Anterior cingulate cortex (tissue), 58 donors: ENCODE measurements at regions not wholly inside any gene's neighbourhood (a gene's known extent, or its start where the extent isn't known, plus 50 kb on each side); places are given as distances from the start of the nearest gene placed in this dataset.
"Not testable (repeated sequence)": the region's sequence is repeated elsewhere in the genome, so short reads cannot be mapped to it uniquely, and the experiment has no call there.

ENCODE experiments used
- DNase-seq, 58 donors: peaks; one replicate each; lab custom pipeline; 2025; lab: John Stamatoyannopoulos, UW

DNA sequence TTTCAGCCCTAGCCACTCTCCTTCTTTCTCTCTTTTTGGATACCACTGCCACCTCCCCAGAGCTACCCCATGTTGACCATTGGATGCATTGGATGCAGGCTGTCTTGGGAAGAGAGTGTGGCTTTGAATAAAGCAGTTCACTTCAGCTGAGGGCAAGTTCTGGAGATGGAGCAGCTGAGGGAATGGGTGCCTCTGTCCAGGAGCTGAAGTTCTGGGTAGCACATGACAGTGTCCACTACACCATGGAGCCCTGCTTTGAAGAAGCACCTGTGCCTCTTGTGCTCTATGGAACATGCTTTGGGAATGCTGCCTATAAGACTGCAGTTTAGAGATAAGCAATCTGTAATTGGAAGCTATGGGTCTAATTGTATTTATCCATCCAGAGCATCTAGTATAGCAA, 1028.7 kb downstream of the TYW1 start:
- DNase-seq, result no peak

GRCh38 chr7:68030530-68030929, 1033.9 kb downstream of the TYW1 start:
- no peak for DNase-seq

- DNase-seq, result no peak
Measured at GRCh38 chr7:68031180-68031943, 1034.7 kb downstream of the TYW1 start.

DNA sequence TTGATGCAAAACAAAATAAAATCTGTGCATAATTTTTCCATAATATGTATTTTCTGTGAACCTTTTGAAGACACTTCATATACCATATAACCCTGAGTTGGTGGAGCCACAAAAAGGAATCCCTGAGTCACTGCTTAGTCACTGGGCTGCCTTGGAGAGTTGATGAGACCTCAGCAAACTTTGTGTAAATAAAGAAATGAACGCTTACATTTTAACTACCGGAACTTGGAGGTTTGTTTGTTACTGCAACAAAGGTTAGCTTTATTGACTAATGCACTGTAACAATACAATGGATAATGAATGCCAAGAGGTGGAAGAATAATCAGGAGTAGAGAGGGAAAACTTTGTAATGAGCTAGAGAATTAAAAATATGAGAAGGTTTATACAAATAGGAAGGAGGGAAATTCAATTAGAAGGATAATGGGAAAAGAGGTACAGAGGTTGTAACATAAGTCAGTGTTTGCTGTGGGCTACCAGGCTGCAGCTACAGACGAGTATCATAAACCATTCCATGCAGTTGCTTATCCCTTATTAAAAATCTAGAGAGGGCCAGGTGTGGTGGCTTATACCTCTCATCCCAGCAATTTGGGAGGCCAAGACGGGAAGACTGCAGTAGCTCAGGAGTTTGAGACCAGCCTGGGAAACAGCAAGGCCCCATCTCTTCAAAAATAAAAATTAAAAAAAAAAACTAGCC, 1042.1 kb downstream of the TYW1 start:
- DNase-seq, result no peak

GRCh38 chr7:68041554-68041953, 1044.9 kb downstream of the TYW1 start:
- no peak for DNase-seq

DNA sequence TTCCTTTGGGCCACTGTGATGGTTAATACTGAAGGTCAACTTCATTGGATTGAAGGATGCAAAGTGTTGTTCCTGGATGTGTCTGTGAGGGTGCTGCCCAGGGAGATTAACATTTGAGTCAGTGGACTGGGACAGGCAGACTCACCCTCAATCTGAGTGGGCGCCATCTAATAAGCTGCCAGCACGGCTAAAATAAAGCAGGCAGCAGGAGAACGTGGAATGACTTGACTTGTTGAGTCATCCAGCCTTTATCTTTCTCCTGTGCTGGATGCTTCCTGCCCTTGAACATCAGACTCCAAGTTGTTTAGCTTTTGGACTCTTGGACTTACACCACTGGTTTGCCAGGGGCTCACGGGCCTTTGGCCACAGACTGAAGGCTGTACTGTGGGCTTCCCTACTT, 1046.9 kb downstream of the TYW1 start:
- DNase-seq, result no peak

DNA sequence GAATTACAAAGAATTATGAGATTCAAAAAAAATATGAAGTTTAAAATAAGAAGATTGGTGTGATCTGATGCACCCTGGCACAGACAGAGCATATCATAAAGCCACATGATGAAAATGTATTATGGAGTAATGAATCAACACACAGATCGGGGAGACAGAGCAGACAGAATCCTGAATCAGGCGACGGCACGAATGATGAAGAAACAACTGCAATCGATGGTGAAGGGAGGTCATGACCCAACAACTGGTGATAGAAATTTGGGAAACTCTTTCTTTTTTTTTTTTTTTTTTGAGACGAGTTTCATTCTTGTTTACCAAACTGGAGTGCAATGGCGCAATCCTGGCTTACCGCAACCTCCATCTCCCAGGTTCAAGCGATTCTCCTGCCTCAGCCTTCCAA, 1054.0 kb downstream of the TYW1 start:
- DNase-seq, result no peak

DNA sequence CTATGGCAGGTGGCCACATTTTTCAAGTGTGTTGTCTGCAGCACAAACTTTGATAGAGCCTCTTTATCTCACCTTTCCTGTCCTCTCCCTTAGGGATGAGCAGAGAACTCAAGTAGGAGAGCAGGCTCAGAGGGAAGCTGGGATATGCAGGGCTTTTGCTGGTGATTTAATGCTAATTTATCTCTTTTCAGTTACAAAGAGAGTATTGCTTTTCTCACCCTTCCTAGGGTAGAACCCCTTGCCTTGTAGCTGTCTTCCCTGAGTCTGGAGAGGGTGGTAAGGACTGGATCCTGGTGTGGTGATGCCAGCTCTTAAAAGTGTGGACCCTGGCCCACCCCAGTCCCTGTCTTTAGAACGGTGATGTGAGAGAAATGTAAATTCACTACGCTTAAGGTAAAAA, 1061.4 kb downstream of the TYW1 start:
- no peak for DNase-seq

- peak in 1 of 58 donors; percentile 2 for DNase-seq
Measured at GRCh38 chr7:68063171-68063570, 1066.5 kb downstream of the TYW1 start.

- no peak for DNase-seq
Measured at GRCh38 chr7:68065581-68065980, 1068.9 kb downstream of the TYW1 start.

DNA sequence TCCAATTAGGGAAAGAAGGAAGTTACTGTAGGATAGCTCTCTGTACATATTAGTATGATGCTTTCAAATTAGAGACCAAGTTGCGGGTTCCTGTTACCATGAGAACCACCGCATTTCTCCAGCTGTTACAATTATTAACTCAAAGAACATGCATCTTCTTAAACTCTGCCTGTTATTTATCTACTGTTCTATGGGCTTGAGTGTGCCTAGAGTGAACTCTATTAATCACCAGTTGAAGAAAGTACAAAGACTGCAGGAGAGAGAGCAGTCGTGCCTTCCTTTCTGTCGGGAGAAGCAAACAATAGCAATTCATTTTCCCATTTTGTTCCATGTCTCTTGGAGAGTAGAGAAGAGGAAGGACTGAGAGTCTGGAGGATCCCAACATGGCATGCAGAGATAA, 1071.2 kb downstream of the TYW1 start:
- no peak for DNase-seq

DNA sequence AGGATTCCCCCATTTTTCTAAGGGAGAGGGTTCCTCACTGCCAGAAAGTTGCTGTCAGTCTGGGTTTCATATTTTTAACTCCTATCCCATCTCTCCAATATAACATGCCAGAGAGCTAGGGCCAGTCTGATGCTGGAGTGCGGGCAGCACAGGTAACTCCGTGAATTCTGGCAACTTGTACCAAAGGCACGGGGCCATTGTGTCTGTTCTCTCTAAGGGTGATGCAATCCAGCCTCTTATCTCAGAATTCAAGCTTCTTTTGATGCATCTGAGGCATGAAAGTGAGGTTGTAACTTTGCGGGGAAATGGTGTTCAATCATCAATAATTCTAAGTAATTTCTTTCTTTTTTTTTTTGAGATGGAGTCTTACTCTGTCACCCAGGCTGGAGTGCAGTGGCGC, 1074.4 kb downstream of the TYW1 start:
- no peak for DNase-seq

DNA sequence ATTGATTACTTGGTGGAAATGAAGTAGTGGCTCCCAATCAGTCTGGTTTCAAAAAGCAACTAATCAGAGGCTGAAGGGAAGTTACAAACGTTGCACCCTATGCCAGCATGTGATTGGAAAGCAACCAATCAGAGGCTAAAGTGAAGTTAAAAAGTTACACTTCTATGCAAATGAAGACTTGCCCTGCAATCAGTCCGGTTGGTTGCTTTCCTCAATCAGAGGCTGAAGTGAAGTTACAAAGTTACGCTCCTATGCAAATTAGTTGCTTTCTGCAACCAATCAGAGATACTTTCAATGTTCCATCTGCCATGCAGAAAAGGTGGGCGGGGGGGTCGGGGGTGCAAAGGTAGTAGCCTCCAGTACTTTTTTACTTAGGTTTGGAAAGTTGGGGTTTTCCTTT, 1077.1 kb downstream of the TYW1 start:
- DNase-seq, result no peak

DNA sequence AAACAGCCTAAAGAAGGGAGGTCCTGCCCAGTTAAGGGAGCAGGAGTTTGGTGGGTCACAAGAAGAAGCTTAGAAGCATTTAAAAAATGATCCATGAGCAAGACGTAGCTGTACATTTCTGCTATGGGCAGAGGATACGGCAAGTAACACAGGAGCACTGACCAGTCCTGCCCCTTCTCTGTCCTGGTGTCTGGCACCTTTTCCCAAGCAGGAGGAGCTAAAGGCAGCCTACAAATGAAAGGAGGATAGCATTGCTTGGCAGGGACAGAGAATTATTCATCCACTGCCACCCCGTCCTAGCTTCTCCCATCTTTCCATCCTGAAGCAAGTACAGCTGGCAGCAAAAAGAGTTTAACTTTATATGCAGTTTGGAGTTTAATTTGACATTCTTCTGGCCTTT, 1077.6 kb downstream of the TYW1 start:
- DNase-seq, result no peak

- DNase-seq, result no peak
Measured at GRCh38 chr7:68078157-68078710, 1081.6 kb downstream of the TYW1 start.

- not testable (repeated sequence) for DNase-seq
Measured at GRCh38 chr7:68082066-68082960, 1085.7 kb downstream of the TYW1 start.

DNA sequence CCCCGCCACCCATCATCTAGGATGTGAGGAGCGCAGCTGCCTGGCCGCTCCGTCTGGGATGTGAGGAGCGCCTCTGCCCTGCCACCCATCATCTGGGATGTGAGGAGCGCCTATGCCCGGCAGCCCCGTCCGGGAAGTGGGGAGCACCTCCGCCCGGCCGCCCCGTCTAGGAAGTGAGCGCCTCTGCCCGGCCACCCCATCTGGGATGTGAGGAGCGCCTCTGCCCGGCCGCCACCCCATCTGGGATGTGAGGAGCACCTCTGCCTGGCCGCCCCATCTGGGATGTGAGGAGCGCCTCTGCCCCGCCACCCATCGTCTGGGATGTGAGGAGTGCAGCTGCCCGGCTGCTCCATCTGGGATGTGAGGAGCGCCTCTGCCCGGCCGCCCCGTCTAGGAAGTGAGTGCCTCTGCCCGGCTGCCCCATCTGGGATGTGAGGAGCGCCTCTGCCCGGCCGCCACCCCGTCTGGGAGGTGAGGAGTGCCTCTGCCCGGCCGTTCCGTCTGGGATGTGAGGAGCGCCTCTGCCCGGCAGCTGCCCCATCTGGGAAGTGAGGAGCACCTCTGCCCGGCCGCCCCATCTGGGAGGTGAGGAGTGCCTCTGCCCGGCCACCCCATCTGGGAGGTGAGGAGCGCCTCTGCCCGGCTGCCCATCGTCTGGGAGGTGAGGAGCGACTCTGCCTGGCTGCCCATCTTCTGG, 1086.5 kb downstream of the TYW1 start:
- DNase-seq, result not testable (repeated sequence)

- DNase-seq, result no peak
Measured at GRCh38 chr7:68087401-68087800, 1090.8 kb downstream of the TYW1 start.

GRCh38 chr7:68088879-68089278, 1092.2 kb downstream of the TYW1 start:
- no peak for DNase-seq

DNA sequence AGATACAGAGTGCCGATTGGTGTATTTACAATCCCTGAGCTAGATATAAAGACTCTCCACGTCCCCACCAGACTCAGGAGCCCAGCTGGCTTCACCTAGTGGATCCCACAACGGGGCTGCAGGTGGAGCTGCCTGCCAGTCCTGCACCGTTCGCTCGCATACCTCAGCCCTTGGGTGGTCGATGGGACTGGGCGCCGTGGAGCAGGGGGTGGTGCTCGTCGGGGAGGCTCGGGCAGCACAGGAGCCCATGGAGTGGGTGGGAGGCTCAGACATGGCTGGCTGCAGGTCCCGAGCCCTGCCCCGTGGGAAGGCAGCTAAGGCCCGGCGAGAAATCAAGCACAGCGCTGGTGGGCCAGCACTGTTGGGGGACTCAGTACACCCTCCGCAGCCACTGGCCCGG, 1093.6 kb downstream of the TYW1 start:
- not testable (repeated sequence) for DNase-seq
